SK-N-SH treated with all-trans-retinoic acid at 6 μM for 48 hours (cell line): ENCODE measurements at regions not wholly inside any gene's neighbourhood (a gene's known extent, or its start where the extent isn't known, plus 50 kb on each side); places are given as distances from the start of the nearest gene placed in this dataset.

Experiments used
- ATAC-seq: fragments of 200-7000 bp; cut with Tn5 transposase; 3 replicates; pipeline ENCODE4 v1.9.1; 2020; ENCODE audit warnings: mild to moderate bottlenecking, moderate library complexity
- ARNTL ChIP-seq: fragments of 450-650 bp; formaldehyde crosslinking; IDR thresholded peaks from 2 replicates; pipeline ENCODE4 v1.5.0; 2020; ENCODE audit warnings: low read depth, mild to moderate bottlenecking, moderate library complexity, borderline replicate concordance
- BACH2 ChIP-seq: fragments of 250-450 bp; sonication (Bioruptor Pico); IDR thresholded peaks from 2 replicates; pipeline ENCODE4 v1.9.0; 2021; ENCODE audit warnings: mild to moderate bottlenecking, borderline replicate concordance
- CSDC2 ChIP-seq: fragments of 250-450 bp; sonication (Bioruptor Pico); IDR thresholded peaks from 2 replicates; pipeline ENCODE4 v1.5.0; 2020; ENCODE audit warnings: mild to moderate bottlenecking, moderate library complexity
- ESRRG ChIP-seq: fragments of 250-450 bp; sonication (Bioruptor Pico); IDR thresholded peaks from 2 replicates; pipeline ENCODE4 v1.6.1; 2021; ENCODE audit warnings: mild to moderate bottlenecking
- GLIS3 ChIP-seq: fragments of 250-450 bp; sonication (Bioruptor Pico); IDR thresholded peaks from 2 replicates; pipeline ENCODE4 v1.5.0; 2020; ENCODE audit warnings: mild to moderate bottlenecking, moderate library complexity
- ISL1 ChIP-seq: fragments of 250-450 bp; sonication (Bioruptor Pico); IDR thresholded peaks from 2 replicates; pipeline ENCODE4 v2.1.2; 2022; ENCODE audit warnings: mild to moderate bottlenecking, moderate library complexity
- OSR1 ChIP-seq: fragments of 250-450 bp; sonication (Bioruptor Pico); IDR thresholded peaks from 2 replicates; pipeline ENCODE4 v1.8.0; 2022; ENCODE audit warnings: moderate library complexity, mild to moderate bottlenecking, inconsistent platforms
- PPARA ChIP-seq: fragments of 250-450 bp; sonication (Bioruptor Pico); IDR thresholded peaks from 2 replicates; pipeline ENCODE4 v1.5.0; 2020; ENCODE audit warnings: mild to moderate bottlenecking, borderline replicate concordance
- RARB ChIP-seq: fragments of 250-450 bp; sonication (Bioruptor Pico); IDR thresholded peaks from 2 replicates; pipeline ENCODE4 v1.8.0; 2021; ENCODE audit warnings: mild to moderate bottlenecking, moderate library complexity
- SNAI2 ChIP-seq: fragments of 250-450 bp; sonication (Bioruptor Pico); IDR thresholded peaks from 2 replicates; pipeline ENCODE4 v1.5.0; 2020; ENCODE audit warnings: mild to moderate bottlenecking, moderate library complexity
- TCF4 ChIP-seq: fragments of 250-450 bp; sonication (Bioruptor Pico); IDR thresholded peaks from 2 replicates; pipeline ENCODE4 v1.8.0; 2021; ENCODE audit warnings: mild to moderate bottlenecking, moderate library complexity, borderline replicate concordance
- ZC3H10 ChIP-seq: fragments of 250-450 bp; sonication (Bioruptor Pico); IDR thresholded peaks from 2 replicates; pipeline ENCODE4 v1.5.1; 2021; ENCODE audit warnings: mild to moderate bottlenecking, moderate library complexity
- ZFP30 ChIP-seq: fragments of 450-650 bp; formaldehyde crosslinking; IDR thresholded peaks from 2 replicates; pipeline ENCODE4 v1.5.0; 2022; ENCODE audit warnings: mild to moderate bottlenecking, moderate library complexity
- ZNF565 ChIP-seq: fragments of 450-650 bp; formaldehyde crosslinking; conservative IDR thresholded peaks from 2 replicates; pipeline ENCODE4 v1.5.0; 2020; ENCODE audit warnings: low read depth, mild to moderate bottlenecking, moderate library complexity
- ZNF70 ChIP-seq: fragments of 450-650 bp; formaldehyde crosslinking; IDR thresholded peaks from 2 replicates; pipeline ENCODE4 v1.5.0; 2020; ENCODE audit warnings: mild to moderate bottlenecking, moderate library complexity
- ZNF8 ChIP-seq: fragments of 450-650 bp; formaldehyde crosslinking; IDR thresholded peaks from 2 replicates; pipeline ENCODE4 v1.5.0; 2020; ENCODE audit warnings: mild to moderate bottlenecking, moderate library complexity
- TF ChIP-seq, protein P1 (sequence below): fragments of 250-450 bp; sonication (Bioruptor Pico); IDR thresholded peaks from 2 replicates; pipeline ENCODE4 v1.5.1; 2021; ENCODE audit warnings: mild to moderate bottlenecking, moderate library complexity
- TF ChIP-seq, protein P2 (sequence below): fragments of 250-450 bp; sonication (Bioruptor Pico); IDR thresholded peaks from 2 replicates; pipeline ENCODE4 v1.5.1; 2020; ENCODE audit warnings: low read depth, mild to moderate bottlenecking, moderate library complexity
- TF ChIP-seq, protein P3 (sequence below): fragments of 250-450 bp; sonication (Bioruptor Pico); IDR thresholded peaks from 2 replicates; pipeline ENCODE4 v1.8.0; 2021; ENCODE audit warnings: low read depth, mild to moderate bottlenecking, moderate library complexity, borderline replicate concordance
- TF ChIP-seq, protein P4 (sequence below): fragments of 250-450 bp; sonication (Bioruptor Pico); IDR thresholded peaks from 2 replicates; pipeline ENCODE4 v1.8.0; 2020; ENCODE audit warnings: mild to moderate bottlenecking, moderate library complexity, borderline replicate concordance
- TF ChIP-seq, protein P5 (sequence below): fragments of 250-450 bp; sonication (Bioruptor Pico); IDR thresholded peaks from 2 replicates; pipeline ENCODE4 v1.5.0; 2020; ENCODE audit warnings: mild to moderate bottlenecking, moderate library complexity

DNA sequence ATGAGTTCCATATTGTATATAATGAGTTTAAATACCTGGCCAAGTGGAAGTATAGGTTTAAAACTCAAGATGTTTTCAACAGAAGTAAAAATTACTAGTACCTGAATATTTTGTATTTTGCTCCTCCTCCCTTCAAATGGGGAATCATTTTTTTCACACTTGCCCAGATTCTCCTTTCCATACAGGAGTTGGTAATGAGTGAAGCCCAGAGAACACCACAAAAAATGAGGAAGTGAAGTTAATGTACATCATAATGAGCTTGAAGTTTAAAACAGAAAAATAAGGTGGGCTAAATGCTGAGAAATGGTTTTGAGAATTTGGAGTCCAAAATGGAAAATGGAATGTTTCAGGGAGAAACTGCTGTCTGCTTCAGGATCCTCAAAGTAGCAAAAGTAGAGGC, 364.8 kb upstream of the EMCN start:
- TF ChIP-seq PPARA: no peak
- no peak for TF ChIP-seq OSR1 (CRISPR knock-in tag)
- no peak for TF ChIP-seq BACH2 (CRISPR knock-in tag)
- TF ChIP-seq TCF4 (CRISPR knock-in tag): no peak
- TF ChIP-seq RARB (CRISPR knock-in tag): no peak
- no peak for TF ChIP-seq SNAI2 (CRISPR knock-in tag)
- TF ChIP-seq, protein P1, sequence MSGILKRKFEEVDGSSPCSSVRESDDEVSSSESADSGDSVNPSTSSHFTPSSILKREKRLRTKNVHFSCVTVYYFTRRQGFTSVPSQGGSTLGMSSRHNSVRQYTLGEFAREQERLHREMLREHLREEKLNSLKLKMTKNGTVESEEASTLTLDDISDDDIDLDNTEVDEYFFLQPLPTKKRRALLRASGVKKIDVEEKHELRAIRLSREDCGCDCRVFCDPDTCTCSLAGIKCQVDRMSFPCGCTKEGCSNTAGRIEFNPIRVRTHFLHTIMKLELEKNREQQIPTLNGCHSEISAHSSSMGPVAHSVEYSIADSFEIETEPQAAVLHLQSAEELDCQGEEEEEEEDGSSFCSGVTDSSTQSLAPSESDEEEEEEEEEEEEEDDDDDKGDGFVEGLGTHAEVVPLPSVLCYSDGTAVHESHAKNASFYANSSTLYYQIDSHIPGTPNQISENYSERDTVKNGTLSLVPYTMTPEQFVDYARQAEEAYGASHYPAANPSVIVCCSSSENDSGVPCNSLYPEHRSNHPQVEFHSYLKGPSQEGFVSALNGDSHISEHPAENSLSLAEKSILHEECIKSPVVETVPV (CRISPR knock-in tag): no peak
- no peak for TF ChIP-seq ESRRG (CRISPR knock-in tag)
- TF ChIP-seq, protein P2, sequence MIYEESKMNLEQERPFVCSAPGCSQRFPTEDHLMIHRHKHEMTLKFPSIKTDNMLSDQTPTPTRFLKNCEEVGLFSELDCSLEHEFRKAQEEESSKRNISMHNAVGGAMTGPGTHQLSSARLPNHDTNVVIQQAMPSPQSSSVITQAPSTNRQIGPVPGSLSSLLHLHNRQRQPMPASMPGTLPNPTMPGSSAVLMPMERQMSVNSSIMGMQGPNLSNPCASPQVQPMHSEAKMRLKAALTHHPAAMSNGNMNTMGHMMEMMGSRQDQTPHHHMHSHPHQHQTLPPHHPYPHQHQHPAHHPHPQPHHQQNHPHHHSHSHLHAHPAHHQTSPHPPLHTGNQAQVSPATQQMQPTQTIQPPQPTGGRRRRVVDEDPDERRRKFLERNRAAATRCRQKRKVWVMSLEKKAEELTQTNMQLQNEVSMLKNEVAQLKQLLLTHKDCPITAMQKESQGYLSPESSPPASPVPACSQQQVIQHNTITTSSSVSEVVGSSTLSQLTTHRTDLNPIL: no peak
- TF ChIP-seq, protein P3, sequence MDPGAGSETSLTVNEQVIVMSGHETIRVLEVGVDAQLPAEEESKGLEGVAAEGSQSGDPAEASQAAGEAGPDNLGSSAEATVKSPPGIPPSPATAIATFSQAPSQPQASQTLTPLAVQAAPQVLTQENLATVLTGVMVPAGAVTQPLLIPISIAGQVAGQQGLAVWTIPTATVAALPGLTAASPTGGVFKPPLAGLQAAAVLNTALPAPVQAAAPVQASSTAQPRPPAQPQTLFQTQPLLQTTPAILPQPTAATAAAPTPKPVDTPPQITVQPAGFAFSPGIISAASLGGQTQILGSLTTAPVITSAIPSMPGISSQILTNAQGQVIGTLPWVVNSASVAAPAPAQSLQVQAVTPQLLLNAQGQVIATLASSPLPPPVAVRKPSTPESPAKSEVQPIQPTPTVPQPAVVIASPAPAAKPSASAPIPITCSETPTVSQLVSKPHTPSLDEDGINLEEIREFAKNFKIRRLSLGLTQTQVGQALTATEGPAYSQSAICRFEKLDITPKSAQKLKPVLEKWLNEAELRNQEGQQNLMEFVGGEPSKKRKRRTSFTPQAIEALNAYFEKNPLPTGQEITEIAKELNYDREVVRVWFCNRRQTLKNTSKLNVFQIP (CRISPR knock-in tag): no peak
- TF ChIP-seq GLIS3 (CRISPR knock-in tag): no peak
- no peak for TF ChIP-seq ZNF70 (CRISPR knock-in tag)
- TF ChIP-seq CSDC2 (CRISPR knock-in tag): no peak
- TF ChIP-seq ZC3H10 (CRISPR knock-in tag): no peak
- no peak for TF ChIP-seq ZNF565 (CRISPR knock-in tag)
- TF ChIP-seq, protein P4, sequence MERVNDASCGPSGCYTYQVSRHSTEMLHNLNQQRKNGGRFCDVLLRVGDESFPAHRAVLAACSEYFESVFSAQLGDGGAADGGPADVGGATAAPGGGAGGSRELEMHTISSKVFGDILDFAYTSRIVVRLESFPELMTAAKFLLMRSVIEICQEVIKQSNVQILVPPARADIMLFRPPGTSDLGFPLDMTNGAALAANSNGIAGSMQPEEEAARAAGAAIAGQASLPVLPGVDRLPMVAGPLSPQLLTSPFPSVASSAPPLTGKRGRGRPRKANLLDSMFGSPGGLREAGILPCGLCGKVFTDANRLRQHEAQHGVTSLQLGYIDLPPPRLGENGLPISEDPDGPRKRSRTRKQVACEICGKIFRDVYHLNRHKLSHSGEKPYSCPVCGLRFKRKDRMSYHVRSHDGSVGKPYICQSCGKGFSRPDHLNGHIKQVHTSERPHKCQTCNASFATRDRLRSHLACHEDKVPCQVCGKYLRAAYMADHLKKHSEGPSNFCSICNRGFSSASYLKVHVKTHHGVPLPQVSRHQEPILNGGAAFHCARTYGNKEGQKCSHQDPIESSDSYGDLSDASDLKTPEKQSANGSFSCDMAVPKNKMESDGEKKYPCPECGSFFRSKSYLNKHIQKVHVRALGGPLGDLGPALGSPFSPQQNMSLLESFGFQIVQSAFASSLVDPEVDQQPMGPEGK (CRISPR knock-in tag): no peak
- TF ChIP-seq ZFP30 (CRISPR knock-in tag): no peak
- TF ChIP-seq ISL1 (CRISPR knock-in tag): no peak

DNA sequence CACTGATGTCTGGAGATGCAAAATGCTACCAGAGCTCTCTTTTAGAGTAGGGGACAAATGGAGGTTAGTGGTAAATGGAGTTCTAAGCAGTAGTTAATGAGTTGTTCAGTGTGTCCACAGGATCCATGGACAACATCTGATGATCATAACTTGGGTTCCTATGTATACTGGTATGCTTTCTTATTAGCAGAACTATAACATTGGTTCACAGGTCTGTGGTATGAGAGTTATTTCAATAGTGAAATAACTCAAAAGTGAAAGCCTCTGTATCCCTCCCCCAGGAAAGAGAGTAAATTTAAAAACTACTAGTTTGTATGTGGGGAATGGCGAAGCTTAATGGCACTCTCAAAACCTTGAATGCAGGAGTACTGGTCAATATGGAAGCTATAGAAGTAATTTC, 363.5 kb upstream of the EMCN start:
- ATAC-seq: no peak
- TF ChIP-seq, protein P2: no peak
- TF ChIP-seq PPARA: no peak
- TF ChIP-seq, protein P5, sequence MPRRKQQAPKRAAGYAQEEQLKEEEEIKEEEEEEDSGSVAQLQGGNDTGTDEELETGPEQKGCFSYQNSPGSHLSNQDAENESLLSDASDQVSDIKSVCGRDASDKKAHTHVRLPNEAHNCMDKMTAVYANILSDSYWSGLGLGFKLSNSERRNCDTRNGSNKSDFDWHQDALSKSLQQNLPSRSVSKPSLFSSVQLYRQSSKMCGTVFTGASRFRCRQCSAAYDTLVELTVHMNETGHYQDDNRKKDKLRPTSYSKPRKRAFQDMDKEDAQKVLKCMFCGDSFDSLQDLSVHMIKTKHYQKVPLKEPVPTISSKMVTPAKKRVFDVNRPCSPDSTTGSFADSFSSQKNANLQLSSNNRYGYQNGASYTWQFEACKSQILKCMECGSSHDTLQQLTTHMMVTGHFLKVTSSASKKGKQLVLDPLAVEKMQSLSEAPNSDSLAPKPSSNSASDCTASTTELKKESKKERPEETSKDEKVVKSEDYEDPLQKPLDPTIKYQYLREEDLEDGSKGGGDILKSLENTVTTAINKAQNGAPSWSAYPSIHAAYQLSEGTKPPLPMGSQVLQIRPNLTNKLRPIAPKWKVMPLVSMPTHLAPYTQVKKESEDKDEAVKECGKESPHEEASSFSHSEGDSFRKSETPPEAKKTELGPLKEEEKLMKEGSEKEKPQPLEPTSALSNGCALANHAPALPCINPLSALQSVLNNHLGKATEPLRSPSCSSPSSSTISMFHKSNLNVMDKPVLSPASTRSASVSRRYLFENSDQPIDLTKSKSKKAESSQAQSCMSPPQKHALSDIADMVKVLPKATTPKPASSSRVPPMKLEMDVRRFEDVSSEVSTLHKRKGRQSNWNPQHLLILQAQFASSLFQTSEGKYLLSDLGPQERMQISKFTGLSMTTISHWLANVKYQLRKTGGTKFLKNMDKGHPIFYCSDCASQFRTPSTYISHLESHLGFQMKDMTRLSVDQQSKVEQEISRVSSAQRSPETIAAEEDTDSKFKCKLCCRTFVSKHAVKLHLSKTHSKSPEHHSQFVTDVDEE (CRISPR knock-in tag): no peak
- TF ChIP-seq ZC3H10 (CRISPR knock-in tag): no peak

More for the DNA sequence above, 364.8 kb upstream of the EMCN start:
- ATAC-seq: no peak

DNA sequence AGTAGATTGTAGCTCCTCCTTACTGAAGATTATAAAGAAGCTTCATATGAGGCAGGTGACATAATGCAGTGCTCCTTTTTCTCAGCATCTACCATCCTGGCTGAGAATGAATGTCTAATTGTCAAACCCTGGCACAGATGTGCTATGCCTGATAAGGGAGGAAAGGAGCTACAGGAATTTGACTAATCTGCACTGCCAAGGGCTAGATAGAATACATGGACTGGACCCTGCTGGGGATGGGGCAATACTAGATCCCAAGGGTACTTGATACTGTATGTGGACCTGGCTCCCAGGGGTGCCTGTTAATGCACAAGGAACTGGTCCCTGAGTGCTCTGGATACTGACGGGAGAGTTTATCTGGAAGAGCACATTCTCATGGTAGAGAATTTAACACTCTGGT, 362.2 kb upstream of the EMCN start:
- ATAC-seq: 0 out of 3 replicates have a peak, but pooled peaks have one; percentile 26
- TF ChIP-seq TCF4 (CRISPR knock-in tag) (no peak), ISL1 (CRISPR knock-in tag) (no peak), ESRRG (CRISPR knock-in tag) (no peak), ZNF8 (CRISPR knock-in tag) (no peak), GLIS3 (CRISPR knock-in tag) (no peak), SNAI2 (CRISPR knock-in tag) (no peak), ARNTL (no peak), CSDC2 (CRISPR knock-in tag) (no peak), BACH2 (CRISPR knock-in tag) (no peak), OSR1 (CRISPR knock-in tag) (no peak)
- TF ChIP-seq, protein P1 (CRISPR knock-in tag): no peak
- TF ChIP-seq, protein P4 (CRISPR knock-in tag): no peak
- TF ChIP-seq, protein P2: no peak
